Fibroblast of the aortic adventitia (primary cell): ENCODE measurements at regions not wholly inside any gene's neighbourhood (a gene's known extent, or its start where the extent isn't known, plus 50 kb on each side); places are given as distances from the start of the nearest gene placed in this dataset.

Experiments used
- DNase-seq: peaks from one replicate; pipeline ENCODE4 v3.0.0-alpha.2; 2010; ENCODE audit warnings: low read depth
- H3K4me3 ChIP-seq: 2 replicates; pipeline ENCODE4 v1.5.1; 2011; ENCODE audit warnings: low read depth, mild to moderate bottlenecking, control low read depth, low read length, moderate library complexity
- TF ChIP-seq, protein P1 (sequence below): IDR thresholded peaks from 2 replicates; pipeline ENCODE4 v1.5.1; 2011; ENCODE audit warnings: mild to moderate bottlenecking, low read length, control low read depth, inconsistent platforms; ENCODE audit not compliant: insufficient read depth

DNA sequence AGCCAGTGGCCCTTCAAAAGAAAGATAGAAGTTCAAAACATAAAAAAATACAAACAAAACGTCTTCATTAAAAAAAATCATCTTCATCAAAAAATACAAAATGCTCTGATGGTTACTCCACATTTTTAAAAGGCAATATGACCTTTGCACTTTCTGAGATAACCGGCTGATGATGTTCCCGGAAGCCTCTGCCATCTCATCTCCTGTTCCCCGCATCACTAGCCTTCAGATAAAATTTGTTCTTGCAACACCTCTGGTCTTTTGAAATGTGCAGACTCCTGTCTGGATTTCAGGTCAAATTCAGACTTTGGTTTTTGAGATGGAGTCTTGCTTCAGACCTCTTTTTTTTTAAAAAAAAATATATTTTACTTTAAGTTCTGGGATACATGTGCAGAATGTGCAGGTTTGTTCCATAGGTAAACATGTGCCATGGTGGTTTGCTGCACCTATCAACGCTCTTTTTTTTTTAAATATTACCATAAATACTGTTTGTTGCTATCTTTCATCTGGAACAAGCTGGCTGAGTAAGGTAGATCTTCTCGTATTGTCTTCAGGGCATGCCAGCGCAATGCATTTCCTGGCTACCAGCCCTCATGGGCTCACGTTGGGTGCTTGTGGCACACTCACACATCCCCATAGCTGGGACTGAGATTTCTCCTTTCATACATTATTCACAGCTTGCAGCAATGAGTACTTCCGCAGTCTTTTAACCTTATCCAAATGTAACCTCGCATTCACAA is 418.9 kb upstream of the ARGLU1 start:
- DNase-seq, result no peak
- H3K4me3 ChIP-seq, result no peak overlapping the region
- TF ChIP-seq, protein P1, sequence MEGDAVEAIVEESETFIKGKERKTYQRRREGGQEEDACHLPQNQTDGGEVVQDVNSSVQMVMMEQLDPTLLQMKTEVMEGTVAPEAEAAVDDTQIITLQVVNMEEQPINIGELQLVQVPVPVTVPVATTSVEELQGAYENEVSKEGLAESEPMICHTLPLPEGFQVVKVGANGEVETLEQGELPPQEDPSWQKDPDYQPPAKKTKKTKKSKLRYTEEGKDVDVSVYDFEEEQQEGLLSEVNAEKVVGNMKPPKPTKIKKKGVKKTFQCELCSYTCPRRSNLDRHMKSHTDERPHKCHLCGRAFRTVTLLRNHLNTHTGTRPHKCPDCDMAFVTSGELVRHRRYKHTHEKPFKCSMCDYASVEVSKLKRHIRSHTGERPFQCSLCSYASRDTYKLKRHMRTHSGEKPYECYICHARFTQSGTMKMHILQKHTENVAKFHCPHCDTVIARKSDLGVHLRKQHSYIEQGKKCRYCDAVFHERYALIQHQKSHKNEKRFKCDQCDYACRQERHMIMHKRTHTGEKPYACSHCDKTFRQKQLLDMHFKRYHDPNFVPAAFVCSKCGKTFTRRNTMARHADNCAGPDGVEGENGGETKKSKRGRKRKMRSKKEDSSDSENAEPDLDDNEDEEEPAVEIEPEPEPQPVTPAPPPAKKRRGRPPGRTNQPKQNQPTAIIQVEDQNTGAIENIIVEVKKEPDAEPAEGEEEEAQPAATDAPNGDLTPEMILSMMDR, result no peak

DNA sequence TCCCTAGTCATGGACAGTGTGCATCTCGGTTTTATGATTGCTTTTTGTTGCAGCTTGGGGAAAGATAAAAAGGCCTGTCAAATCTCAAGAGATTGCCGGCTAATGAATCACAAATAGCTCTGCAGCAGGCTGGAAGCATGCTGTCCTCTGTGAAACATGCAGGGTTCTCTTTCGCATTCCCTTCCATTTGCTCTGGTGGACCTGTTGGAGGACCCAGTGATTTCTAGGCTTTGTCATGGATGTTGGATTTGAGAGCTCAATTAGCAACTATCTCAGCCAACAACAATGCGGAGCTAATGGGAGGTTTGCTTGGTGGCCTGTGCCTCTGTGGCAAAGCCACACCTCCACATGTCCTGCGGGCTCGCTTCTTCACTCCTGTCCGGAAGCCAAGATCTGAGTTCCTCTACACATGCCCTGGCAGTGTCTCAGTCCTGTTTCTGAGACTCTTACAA is 418.1 kb upstream of the ARGLU1 start:
- H3K4me3 ChIP-seq, result no peak overlapping the region
- TF ChIP-seq, protein P1, result no peak
- DNase-seq, result no peak

DNA sequence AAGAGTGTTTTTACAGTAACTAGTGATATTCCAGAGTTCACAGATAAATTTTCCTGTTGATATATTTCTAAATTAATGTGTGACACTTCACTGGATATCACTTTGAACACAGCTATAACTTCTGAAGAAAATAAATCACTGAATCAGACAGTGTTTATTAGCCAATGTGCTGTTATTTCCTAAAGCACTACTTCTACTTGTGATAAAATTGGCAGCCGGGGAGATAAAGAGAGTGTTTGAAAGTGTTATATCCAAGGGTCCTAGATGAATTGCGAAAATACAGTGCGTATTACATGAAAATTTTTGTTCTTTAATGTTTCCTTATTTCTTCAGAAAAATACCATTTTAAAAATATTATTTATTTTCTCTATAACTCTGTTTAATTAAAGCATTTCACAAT is 417.5 kb upstream of the ARGLU1 start:
- no peak overlapping the region for H3K4me3 ChIP-seq
- DNase-seq, result no peak
- TF ChIP-seq, protein P1, result no peak

DNA sequence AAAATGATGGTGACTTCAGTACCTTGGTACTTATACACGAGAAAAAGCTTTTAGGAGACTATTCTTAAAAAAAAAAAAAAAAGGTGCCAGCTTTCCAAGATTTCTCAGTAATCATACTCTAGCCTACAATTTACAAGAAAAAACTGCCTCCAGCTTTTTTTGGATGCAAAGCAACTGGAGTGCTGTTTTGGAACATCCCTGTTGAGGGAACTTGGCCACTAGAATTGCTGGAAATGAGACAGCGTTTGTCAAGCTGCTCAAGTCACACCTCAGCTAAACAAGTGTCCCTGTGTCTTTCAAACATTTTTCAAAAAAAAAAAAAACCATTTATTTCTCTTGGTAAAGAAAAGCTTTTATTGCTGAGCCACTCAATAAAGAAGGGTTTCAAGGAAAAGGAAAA is 413.1 kb upstream of the ARGLU1 start:
- no peak overlapping the region for H3K4me3 ChIP-seq
- no peak for DNase-seq

DNA sequence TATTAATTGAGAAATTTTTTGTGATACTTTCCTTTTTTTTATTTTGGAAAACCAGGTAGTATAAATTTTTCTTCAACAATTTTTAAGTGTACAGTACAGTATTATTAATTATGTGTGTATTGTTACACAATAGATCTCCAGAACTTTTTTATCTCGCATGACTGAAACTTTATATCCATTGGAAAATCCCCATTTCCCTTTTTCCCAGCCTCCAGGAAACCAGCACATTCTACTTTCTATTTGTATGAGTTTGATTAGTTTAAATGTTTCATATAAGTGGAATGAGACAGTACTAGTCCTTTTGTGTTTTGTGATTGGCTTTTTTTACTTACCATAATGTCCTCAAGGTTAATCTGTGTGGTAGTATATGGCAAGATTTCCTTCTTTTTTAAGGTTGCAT is 399.5 kb upstream of the ARGLU1 start:
- TF ChIP-seq, protein P1, result no peak
- DNase-seq, result no peak
- H3K4me3 ChIP-seq, result no peak overlapping the region

More for the DNA sequence above, 413.1 kb upstream of the ARGLU1 start:
- TF ChIP-seq, protein P1, result no peak

DNA sequence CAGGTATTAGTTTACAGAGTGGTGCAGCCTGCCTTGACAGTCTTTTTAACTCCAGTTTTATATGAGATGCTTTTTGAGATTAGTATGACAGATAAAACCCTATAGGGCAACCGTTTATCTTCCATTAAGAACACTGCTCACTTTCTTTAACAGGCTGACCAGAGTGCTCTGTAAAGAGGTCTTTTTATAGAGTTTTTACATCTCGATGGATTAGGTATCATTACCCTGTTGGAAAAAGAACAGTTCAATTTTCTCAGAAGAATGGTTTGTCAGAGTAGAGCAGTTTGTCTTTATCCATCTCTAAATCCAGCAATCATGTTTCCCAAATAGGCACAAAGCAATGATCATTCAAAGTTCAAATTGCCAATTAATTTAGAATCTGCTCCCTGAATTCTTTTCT is 395.2 kb upstream of the ARGLU1 start:
- no peak overlapping the region for H3K4me3 ChIP-seq
- DNase-seq, result no peak
- TF ChIP-seq, protein P1, result no peak

DNA sequence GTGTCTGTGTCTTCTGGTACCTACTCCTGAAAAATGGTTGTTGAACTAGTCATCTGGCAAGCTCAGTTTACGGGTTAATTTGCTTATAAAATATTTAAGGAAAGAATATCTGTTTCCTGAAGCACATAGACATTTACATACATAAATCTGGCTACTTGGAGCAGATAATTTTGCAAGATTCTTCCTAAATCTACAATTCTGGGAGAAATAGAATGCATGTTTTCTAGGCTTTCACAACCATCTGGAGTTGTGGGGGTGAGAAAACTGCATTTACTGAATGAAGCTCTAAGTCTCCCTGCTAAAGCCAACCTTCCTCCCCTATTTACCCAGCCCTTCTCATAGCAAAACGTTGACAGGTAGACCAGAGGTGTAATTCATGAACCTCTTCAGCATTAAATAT is 393.7 kb upstream of the ARGLU1 start:
- DNase-seq, result no peak
- TF ChIP-seq, protein P1, result no peak
- no peak overlapping the region for H3K4me3 ChIP-seq
